SK-N-SH (cell line): ENCODE measurements at regions not wholly inside any gene's neighbourhood (a gene's known extent, or its start where the extent isn't known, plus 50 kb on each side); places are given as distances from the start of the nearest gene placed in this dataset.

ENCODE experiments used
- CTCF ChIP-seq: fragments of 200-600 bp; sonication (generic); IDR thresholded peaks from 2 replicates; pipeline ENCODE4 v1.6.1; 2017; ENCODE audit warnings: antibody characterized with exemption, mild to moderate bottlenecking, moderate library complexity
- EP300 ChIP-seq, 2 experiments: IDR thresholded peaks; 2 replicates each; pipeline versions ENCODE4 v1.4.0 to v1.6.1; 2012; ENCODE audit warnings: borderline replicate concordance in 1 of 2, low read depth in 1 of 2, low read length in 1 of 2
- GATA2 ChIP-seq: sonication (generic); formaldehyde crosslinking; IDR thresholded peaks from 2 replicates; pipeline ENCODE4 v1.5.0; 2020; ENCODE audit warnings: mild to moderate bottlenecking, missing genetic modification reagents
- MXI1 ChIP-seq: IDR thresholded peaks from 2 replicates; pipeline ENCODE4 v1.6.1; 2012; ENCODE audit warnings: mild to moderate bottlenecking, low read depth, low read length, improper control_type of control experiment
- NRF1 ChIP-seq: IDR thresholded peaks from 2 replicates; pipeline ENCODE4 v1.6.1; 2012; ENCODE audit warnings: low read depth, mild to moderate bottlenecking, low read length
- PBX3 ChIP-seq: IDR thresholded peaks from 2 replicates; pipeline ENCODE4; 2012
- SMC3 ChIP-seq: IDR thresholded peaks from 2 replicates; pipeline ENCODE4 v1.6.1; 2012; ENCODE audit warnings: low read depth, low read length, improper control_type of control experiment
- TCF12 ChIP-seq: IDR thresholded peaks from 2 replicates; pipeline ENCODE4 v1.4.0; 2012
- USF2 ChIP-seq: fragments of 150-350 bp; IDR thresholded peaks from 2 replicates; pipeline ENCODE4 v1.6.1; 2017; ENCODE audit warnings: antibody characterized with exemption, low read length, low read depth, borderline replicate concordance
- ZBTB33 ChIP-seq: IDR thresholded peaks from 2 replicates; pipeline ENCODE4 v1.4.0; 2012; ENCODE audit warnings: low read depth, borderline replicate concordance

GRCh38 chr10:4676566-4676965 is 149.4 kb upstream of the AKR1E2 start:
- TF ChIP-seq CTCF (no peak), TCF12 (no peak), USF2 (no peak), PBX3 (no peak), ZBTB33 (no peak), NRF1 (no peak), EP300 (IDR thresholded peaks at IDR 0.05; ENCODE audit: borderline replicate concordance in 1 of 2, low read depth in 1 of 2, low read length in 1 of 2) (no peak), MXI1 (no peak), SMC3 (no peak), GATA2 (CRISPR knock-in tag) (no peak)
